K562 (cell line): ENCODE measurements at regions not wholly inside any gene's neighbourhood (a gene's known extent, or its start where the extent isn't known, plus 50 kb on each side); places are given as distances from the start of the nearest gene placed in this dataset.

Source experiments
- C11orf30 ChIP-seq: fragments of 450-650 bp; IDR thresholded peaks from 2 replicates; pipeline ENCODE4 v1.6.1; 2016; ENCODE audit warnings: low read depth, mild to moderate bottlenecking
- HMGXB4 ChIP-seq: sonication (generic); formaldehyde crosslinking; IDR thresholded peaks from 2 replicates; pipeline ENCODE4 v1.8.1; 2023; ENCODE audit warnings: mild to moderate bottlenecking, missing genetic modification reagents
- KLF1 ChIP-seq: fragments of 450-650 bp; IDR thresholded peaks from 2 replicates; pipeline ENCODE4 v1.6.1; 2016; ENCODE audit warnings: missing genetic modification characterization, missing compliant biosample characterization
- NFATC3 ChIP-seq: fragments of 450-650 bp; IDR thresholded peaks from 2 replicates; pipeline ENCODE4 v1.6.1; 2017; ENCODE audit warnings: mild to moderate bottlenecking
- RNF2 ChIP-seq: sonication (generic); IDR thresholded peaks from 2 replicates; pipeline ENCODE4 v1.6.1; 2016
- SREBF2 ChIP-seq: sonication (generic); formaldehyde crosslinking; IDR thresholded peaks from 2 replicates; pipeline ENCODE4 v1.4.0; 2020; ENCODE audit warnings: mild to moderate bottlenecking, missing genetic modification reagents
- ZNF347 ChIP-seq: fragments of 450-650 bp; formaldehyde crosslinking; IDR thresholded peaks from 2 replicates; pipeline ENCODE4 v1.4.0; 2020; ENCODE audit warnings: low read depth, mild to moderate bottlenecking, moderate library complexity
- ZNF407 ChIP-seq: fragments of 450-650 bp; IDR thresholded peaks from 2 replicates; pipeline ENCODE4 v1.6.1; 2016; ENCODE audit warnings: low read depth
- ZNF444 ChIP-seq: fragments of 250-450 bp; sonication (Bioruptor Pico); IDR thresholded peaks from 2 replicates; pipeline ENCODE4 v1.4.0; 2020; ENCODE audit warnings: mild to moderate bottlenecking, moderate library complexity
- ZNF518B ChIP-seq: fragments of 250-450 bp; sonication (Bioruptor Pico); IDR thresholded peaks from 2 replicates; pipeline ENCODE4 v1.5.0; 2021; ENCODE audit warnings: mild to moderate bottlenecking, moderate library complexity

GRCh38 chr5:6832994-6833393 lies 119.8 kb downstream of the TENT4A start (continued):
- TF ChIP-seq ZNF407 (no peak), NFATC3 (no peak), RNF2 (no peak), ZNF347 (CRISPR knock-in tag) (no peak), ZNF444 (CRISPR knock-in tag) (no peak), C11orf30 (no peak), ZNF518B (CRISPR knock-in tag) (no peak), SREBF2 (CRISPR knock-in tag) (no peak), KLF1 (tag) (no peak), HMGXB4 (CRISPR knock-in tag) (no peak)
